HG03064 (cell line): ENCODE measurements at regions not wholly inside any gene's neighbourhood (a gene's known extent, or its start where the extent isn't known, plus 50 kb on each side); places are given as distances from the start of the nearest gene placed in this dataset.

Experiments
- ATAC-seq: cut with Tn5 transposase; IDR thresholded peaks from one replicate; pipeline ENCODE4 v1.9.1; 2021; ENCODE audit warnings: low read depth; ENCODE audit not compliant: unreplicated experiment

DNA sequence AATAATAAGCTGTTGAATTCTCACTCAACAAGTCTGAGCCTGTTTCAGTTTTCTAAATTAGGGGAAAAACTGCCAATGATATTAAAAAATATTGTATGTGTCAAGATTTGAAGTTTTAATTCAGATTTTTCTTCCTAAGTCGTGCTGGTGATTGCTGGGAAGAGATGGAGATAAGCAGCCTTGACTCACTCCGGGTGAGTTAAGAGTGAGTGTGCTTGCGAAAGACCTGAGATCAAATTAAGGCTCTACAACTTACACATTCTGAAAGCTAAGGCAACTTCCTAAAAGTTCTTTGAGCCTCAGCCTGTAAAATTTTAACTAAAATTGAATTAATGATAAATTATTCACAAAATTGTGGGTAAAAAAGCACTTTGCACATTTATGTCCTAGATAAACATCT, 1441.2 kb downstream of the PCDH7 start:
- no peak for ATAC-seq

DNA sequence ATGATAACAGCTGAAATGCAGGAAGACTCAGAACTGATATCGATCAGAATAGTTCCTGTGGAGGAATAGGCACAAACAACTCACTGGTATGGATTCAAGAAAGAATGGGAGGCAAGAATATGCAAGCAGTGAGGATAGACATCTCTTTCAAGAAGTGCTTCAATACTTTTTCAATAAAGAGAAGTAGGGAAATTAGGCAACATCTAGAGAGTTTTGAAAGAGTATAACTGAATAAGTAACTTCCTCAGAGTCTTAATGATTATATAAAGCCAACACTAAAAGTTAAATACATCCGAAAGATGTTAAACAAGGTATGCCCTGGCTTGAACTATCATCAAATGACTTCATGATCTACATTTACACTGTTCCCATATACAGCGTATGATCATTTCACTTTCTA, 1443.0 kb downstream of the PCDH7 start:
- no peak for ATAC-seq

DNA sequence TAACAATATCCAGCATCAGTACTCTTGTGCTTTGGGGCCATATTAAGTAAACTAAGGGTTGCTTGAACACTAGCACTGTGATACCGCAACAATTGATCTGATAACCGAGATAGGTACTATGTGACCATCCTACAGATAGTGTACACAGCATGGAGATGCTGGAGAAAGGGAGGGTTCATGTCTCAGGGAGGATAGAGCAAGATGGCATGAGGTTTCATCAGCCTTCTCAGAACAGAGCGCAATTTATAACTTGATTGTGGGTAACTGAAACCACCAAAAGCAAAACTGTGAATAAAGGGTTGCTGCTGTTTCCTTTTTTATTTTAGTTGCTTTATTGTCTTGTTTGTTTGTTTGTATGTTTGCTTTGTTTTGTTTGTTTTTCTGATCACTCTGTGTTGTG, 1449.7 kb downstream of the PCDH7 start:
- ATAC-seq: no peak

DNA sequence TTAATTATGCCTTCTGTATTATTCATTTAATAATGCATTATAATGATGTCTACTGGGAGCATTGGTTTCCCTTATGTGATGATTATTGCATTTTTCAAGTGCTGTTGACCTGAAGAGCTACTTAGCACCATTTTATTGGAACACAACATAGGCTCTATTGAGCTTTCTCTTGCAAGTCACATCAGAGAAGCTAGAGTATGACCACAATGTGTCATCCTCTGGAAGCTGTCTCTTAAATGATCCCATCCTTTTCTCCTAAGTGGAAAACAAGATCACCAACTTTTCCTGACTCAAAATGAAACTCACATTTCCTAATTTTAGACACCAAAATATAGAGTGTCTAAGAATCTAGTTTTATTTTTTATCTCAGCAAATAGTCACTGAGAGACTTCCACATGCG, 1451.9 kb downstream of the PCDH7 start:
- no peak for ATAC-seq

DNA sequence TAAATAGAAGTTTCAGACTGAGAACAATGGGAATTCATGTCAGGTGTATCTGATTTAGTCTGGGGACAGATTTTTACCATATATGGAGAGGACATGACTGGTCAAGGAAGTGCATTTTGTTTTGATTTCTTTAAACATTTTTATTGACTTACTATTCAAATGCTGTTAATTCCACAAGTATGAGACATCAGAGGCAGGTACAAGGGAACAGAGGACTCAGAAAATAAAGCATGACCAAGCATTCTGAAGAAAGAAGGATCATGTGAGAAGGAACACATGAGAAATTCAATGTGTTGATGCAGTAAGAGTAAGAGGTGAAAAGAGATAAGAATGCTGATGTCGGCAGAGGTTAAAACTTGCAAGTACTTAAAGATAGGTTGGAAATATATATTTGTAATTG, 1452.6 kb downstream of the PCDH7 start:
- ATAC-seq: no peak

DNA sequence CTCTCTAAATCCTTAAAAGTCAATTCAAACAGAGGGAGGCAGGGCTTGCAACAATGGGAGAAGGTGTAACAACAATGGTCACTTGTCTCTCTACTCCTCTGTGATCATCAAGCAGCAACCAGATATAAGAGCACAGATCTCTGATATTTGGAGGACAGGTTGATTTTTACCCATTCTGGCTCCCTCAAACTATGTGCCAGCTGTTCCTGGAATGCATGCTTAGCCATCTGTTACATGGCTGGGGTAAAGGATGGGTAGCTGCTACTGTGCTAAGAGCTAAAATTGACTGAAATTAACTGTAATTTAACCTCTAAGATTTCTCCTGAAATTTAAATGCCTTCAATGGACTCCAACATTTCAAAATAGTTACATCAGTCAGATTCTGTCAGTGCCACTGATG, 1459.9 kb downstream of the PCDH7 start:
- no peak for ATAC-seq

DNA sequence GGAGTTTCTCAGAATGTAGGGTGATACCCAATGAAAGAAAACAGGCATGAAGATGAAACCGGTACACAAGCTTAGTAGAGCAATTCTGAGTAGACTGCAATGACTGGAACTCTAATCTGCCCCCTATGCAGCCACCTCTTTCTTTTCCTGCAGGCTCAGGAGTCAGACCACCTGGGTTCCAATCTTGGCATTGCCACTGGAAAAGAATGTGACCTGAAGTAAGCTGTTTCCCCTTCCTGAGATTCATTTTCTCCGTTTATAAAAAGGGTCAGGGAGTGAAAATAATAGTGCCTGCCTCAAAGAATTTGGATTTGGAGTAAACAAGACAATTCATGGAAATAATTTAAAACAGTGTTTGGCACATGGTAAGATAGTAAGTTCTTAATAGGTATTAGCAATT, 1464.0 kb downstream of the PCDH7 start:
- no peak for ATAC-seq

DNA sequence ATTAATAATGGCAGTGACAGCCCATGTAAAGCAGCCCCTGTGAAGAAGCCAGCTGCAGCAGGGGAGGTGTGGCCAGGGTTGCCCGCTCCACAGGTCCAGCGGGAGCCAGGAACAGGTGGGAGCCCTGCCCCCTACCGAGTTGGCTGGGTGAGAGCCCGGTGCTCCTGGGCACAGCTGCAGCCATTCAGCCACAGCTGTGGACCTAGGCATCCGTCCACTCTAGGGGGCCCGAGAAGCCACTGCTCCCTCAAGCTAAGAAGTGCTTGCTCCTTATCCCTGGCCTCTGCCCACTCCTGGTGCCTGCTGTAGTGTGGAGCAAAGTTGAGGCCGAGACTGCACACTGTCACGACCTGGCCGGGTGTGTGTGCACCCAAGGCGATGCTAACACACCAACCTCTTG, 1469.0 kb downstream of the PCDH7 start:
- ATAC-seq: no peak

DNA sequence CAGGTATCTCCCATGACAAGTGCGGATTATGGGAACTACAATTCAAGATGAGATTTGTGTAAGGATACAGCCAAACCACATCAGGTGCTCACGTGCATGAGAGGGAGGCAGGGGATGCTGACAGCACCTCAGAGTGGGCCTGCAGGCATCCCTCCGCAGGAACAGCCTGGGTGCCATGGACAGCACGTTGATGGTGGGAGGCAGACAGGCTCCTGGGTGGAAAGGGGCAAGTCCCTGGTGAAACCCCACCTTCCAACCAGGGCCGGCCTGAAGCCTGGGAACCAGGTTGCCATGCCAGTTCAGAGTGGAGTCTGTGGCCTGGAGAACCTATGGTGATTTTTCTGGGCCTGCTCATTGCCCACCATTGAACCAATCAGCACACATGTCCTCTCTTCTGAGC, 1469.6 kb downstream of the PCDH7 start:
- ATAC-seq: no peak

DNA sequence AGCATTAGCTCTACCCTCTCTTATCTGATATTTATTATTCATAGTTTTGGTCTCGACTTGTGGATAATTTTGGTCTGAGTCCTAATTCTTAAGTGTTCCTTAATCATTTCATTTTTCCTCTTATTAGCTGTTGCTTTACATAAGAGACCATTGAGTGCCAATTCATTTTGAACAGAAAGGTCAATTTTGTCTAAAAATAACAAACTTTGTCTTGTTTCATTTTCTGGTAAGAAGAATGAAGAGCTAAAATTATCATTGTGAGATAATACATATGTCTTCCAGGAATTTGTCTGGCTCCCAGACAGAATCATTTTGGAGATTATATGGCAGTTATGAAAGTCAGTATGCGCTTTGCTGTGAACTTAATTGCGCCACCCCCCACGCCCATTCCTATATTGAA, 1471.8 kb downstream of the PCDH7 start:
- ATAC-seq: no peak

DNA sequence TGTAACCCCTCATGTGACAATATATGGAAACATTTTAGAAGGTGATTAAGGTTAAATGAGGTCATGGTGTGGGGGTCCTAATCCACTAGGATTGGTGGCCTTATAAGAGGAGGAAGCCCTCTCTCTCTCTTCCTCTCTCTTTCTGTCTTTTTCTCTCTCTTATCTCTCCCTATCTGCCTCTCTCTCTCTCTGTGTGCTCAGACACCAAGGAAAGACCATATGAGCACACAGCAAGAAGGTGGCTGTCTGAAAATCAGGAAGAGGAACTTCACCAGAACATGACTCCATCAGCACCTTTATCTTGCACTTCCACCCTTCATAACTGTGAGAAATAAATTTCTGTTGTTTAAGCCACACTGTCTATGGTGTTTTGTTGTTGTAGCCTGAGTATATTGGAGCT, 1472.2 kb downstream of the PCDH7 start:
- no peak for ATAC-seq

DNA sequence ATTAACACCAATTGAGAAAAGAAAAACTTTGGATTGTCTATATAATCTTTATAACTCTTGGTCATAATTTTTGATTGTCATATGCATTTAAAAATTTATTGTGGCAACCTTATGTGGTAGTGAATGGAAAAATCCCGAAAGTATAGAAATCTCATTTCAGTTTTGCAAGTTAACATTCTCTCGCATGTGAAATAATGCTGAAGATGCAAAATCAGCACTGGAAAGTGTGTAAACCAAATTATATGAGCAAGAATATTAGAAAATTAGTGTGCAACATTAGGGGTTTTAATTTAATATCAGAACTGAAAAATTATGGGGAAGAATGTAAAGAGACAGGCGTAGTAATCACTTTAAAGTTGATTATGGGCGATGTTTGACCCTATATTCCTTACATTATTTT, 1472.8 kb downstream of the PCDH7 start:
- ATAC-seq: no peak

DNA sequence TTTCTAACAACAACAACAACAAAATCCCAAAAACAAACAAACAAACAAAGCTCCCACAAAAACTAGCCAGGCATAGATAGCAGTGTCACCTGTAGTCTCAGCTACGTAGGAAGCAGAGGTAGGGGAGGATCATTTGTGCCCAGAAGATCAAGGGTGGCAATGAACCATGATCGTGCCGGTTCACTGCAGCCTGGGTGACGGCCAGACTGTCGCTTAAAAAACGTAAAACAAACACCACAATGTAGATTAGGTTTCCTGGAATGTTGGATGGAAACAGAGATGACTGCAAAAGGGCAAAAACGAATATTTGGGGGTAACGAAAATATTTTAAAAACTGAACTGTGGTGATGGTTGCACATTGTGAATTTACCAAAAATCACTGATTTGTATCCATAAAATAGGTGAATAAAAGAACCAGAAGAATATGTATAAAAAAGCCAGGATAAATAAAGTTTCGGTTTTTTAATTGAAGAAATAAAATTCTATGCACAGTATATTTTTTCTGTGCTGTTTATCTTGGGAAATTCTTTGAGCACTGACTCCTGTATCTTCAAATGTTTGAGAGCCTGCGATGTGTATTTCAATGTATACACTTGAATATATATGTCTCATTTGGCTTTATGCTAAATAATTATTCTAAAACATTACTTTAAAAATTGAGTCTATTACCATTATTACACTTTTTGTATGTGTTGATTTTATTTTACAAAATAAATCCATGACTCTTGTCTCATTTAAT, 1477.0 kb downstream of the PCDH7 start:
- no peak for ATAC-seq

DNA sequence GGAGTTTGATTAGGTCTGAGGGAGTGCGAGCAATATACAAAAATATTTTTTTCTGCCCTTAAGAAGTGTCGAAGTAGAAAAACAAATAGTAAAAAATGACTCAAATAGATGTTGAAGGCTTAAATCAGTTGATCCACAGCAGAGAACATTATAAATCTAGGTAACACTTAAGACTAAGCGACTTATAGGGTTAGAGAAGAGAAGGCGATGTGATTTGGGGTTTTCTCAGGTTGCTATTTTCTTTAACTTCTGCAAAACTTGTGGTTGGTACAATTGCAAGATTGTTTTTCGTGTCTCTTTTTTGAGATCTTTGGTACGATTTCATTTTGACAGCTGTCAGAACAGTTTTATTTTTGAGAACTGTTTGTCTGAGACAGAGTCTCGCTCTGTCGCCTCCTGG, 1479.5 kb downstream of the PCDH7 start:
- no peak for ATAC-seq

DNA sequence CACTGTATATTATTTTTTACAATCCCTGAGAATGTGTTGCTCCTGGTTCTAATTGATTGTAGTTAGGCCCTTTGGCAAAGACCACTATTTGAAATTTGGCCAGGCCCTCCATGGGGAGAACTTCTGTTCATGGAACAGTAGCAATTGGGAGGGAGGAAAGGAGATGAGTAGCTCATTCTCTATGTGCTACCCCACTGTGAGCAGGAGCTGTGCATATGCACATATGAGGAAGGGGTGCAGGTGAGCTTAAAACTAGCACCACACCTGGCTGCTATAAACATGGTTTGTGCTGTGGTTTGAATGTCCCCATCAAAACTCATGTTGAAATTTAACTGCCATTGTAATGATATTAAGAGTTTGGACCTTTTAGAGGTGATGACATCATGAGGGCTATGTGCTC, 1483.2 kb downstream of the PCDH7 start:
- ATAC-seq: no peak

DNA sequence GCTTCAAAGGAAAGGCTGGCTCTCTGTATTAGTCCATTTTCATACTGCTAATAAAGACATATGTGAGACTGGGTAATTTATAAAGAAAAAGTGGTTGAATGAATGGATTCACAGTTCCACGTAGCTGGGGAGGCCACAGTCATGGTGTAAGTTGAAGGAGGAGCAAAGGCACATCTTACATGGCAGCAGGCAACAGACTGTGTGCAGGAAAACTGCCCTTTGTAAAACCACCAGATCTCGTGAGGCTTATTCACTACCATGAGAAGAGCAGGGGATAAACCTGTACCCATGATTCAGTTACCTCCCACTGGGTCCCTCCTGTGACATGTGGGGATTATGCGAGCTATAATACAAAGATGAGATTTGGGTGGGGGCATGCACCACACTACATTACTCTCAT, 1486.6 kb downstream of the PCDH7 start:
- no peak for ATAC-seq

DNA sequence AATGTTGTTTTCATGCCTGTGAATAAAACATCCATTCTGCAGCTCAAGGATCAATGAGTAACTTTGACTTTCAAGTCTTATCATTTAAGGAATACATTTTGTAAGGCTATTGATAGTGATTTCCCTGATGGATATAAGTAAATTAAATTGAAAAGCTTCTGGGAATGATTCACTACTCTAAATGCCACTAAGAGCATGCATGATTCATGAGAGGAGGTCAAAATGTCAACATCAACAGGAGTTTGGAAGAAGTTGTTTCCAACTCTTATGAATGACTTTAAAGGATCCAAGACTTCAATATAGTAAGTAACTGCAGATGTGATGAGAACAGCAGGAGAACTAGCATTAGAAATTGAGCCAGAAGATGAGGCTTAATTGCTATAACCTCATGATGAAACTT, 1487.3 kb downstream of the PCDH7 start:
- ATAC-seq: no peak

DNA sequence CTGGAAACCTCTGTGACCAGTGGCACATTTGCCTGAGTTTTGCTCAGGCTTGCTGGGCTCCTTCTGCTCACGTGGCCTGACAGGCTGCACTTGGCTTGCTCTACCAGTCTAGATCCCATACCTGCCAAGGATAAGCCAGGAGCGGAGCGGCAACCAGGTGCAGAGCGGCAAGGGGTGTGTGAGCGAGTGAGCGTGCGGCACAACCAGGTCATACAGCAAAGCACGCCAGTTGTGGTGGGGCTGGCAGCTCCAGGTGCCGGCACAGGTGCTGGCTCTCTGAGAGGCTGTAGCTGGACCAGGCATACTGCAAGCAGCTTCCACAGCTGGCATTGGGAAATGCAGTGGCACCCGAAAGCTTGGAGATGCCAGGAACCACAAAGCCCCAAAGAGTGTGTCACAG, 1495.1 kb downstream of the PCDH7 start:
- ATAC-seq: no peak

DNA sequence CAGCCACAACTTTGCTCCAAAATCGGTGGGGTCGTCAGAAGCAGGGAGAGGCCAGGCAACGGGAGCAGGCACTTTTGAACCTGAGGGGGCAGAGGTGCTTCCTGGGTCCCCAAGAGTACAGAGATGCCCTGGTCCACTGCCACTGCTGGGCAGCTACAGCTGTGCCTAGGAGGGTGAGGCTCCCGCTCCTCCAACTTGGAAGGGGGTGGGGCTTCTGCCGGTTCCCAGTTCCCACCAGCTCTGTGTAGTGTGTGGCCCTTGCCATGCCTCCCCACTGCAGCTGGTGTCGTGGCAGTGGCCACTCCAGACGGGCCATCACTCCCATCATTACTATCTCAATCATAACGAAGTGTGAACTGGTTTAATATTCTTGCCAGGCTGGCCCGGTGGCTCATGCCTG, 1496.3 kb downstream of the PCDH7 start:
- no peak for ATAC-seq

DNA sequence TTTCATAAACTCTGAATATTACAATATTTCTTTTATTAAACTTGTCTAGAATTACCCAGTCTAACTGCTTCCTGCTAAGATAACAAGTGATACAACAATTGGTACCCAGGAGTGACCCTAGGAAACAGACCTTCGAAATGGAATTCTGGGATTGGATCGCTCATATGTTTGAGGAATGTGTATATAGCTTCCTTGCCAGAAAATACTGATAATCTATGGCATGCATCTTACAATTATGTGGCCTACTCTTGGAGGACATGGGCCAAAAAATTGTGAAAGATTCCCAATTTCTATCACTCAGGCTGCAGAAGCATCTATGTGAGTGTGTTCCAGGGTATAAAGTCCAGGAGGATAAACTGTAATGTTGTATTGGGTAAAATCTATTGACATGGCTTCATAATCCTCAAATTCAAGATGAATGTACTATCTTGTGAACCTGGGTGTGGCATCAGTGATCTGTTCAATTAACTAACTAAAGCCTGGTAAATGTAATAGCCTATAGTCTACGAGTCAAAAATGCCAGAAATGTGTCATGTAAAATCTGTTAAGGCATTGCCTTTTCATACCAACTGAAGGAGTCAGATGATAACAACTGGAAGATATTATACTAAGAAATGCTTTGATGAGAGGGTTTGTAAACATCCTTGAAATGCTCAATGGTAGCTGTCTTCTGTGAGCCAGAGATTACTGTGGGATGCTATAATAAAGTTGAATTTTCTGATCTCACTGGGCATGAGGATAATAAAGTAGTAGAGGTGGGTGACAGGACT, 1499.3 kb downstream of the PCDH7 start:
- ATAC-seq: no peak

DNA sequence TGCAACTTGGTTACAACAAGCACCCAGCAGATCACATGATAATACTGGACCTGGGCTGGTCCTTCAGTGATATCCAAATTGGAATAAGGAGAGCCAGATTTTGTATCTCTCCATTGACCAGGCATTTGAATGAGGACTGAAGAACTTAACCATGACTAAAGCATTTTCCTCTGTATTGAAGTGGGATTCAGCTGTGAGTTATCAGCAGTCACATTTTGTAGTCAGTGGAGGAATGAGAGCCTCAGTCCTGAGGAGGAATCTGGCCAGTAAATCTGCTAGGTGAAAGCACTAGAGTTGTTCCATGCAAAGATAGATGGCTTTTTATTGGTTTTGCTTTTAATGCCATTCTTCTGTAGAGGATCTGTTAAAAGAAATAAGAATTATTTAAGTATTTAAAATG, 1506.0 kb downstream of the PCDH7 start:
- no peak for ATAC-seq

DNA sequence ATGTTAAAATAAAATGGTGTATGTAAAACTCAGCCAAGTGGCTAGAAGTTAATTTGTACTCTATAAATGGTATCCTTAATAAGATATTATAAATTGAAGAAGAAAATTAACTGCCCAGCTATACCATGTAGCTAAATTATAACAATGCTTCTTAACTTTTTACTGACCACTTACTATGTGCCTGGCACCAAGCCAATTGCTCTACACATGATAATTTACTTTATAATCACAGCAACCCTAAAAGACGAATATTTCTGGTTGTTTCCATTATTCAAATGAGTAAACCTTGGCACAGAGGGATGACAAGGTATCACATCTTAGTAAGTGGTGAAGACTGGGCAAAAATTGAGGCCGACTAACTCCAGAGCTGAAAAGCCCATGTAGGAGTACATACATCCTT, 1506.6 kb downstream of the PCDH7 start:
- no peak for ATAC-seq
